GM19467 (cell line): ENCODE measurements at regions not wholly inside any gene's neighbourhood (a gene's known extent, or its start where the extent isn't known, plus 50 kb on each side); places are given as distances from the start of the nearest gene placed in this dataset.

ENCODE experiments used
- ATAC-seq: cut with Tn5 transposase; IDR thresholded peaks from one replicate; pipeline ENCODE4 v1.9.1; 2021; ENCODE audit warnings: mild to moderate bottlenecking, moderate library complexity; ENCODE audit not compliant: unreplicated experiment

GRCh38 chr13:61477619-61478018, 62.0 kb upstream of the PCDH20 start:
- ATAC-seq = no peak

- no peak for ATAC-seq
Observed at GRCh38 chr13:61470786-61471185, 55.1 kb upstream of the PCDH20 start.

GRCh38 chr13:61466280-61466679, 50.6 kb upstream of the PCDH20 start:
- no peak for ATAC-seq
